ENCODE measurements at regions not wholly inside any gene's neighbourhood (a gene's known extent, or its start where the extent isn't known, plus 50 kb on each side); places are given as distances from the start of the nearest gene placed in this dataset.

GRCh38 chr10:54906940-54907339 lies 105.9 kb upstream of the PCDH15 start:
- H3K36me3 ChIP-seq (ENCODE audit: insufficient read depth, low read length), result no peaks in the 10 kb centered on the region
- H3K9me3 ChIP-seq (ENCODE audit: control insufficient read depth, insufficient read depth, low read length), result no peaks in the 10 kb centered on the region
- H3K9ac ChIP-seq (ENCODE audit: low read depth, low read length), result no peak overlapping the region
- H3K4me1 ChIP-seq (ENCODE audit: insufficient read depth, low read length), result peaks cover 3% of the 10 kb centered on the region; the same call in 1 of the 2 replicates

- Histone ChIP-seq H3K9ac (ENCODE audit: low read depth, low read length) (no peak overlapping the region), H3K36me3 (ENCODE audit: insufficient read depth, low read length) (no peaks in the 10 kb centered on the region), H3K9me3 (ENCODE audit: control insufficient read depth, insufficient read depth, low read length) (no peaks in the 10 kb centered on the region), H3K4me1 (ENCODE audit: insufficient read depth, low read length) (peaks cover 3% of the 10 kb centered on the region; the same call in 1 of the 2 replicates)
These were observed 104.7 kb upstream of the PCDH15 start for GRCh38 chr10:54905578-54906192.

DNA sequence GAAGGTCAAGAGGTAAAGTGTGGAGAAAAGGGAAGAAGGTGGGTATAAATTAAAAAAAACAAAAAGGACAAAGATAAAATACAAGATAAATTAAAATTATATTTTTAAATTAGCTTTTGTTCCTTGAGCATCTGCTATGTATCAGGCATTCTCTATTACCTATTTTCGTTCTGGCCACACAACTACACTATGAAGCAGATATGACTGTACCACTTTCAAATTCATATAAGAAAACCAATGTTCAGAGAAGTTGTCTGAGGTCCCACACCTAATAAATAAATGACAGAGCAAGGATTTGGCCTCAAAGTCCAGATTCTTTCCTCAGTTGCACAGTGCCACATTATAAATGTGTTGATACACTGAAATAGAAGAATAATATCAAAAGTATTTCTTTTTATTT lies 103.8 kb upstream of the PCDH15 start:
- Histone ChIP-seq H3K4me1 (ENCODE audit: insufficient read depth, low read length) (peaks cover 3% of the 10 kb centered on the region; the same call in 1 of the 2 replicates), H3K36me3 (ENCODE audit: insufficient read depth, low read length) (no peaks in the 10 kb centered on the region), H3K9ac (ENCODE audit: low read depth, low read length) (no peak overlapping the region), H3K9me3 (ENCODE audit: control insufficient read depth, insufficient read depth, low read length) (no peaks in the 10 kb centered on the region)

GRCh38 chr10:54903745-54904144 lies 102.7 kb upstream of the PCDH15 start:
- no peaks in the 10 kb centered on the region for H3K9me3 ChIP-seq (ENCODE audit: control insufficient read depth, insufficient read depth, low read length)
- H3K36me3 ChIP-seq (ENCODE audit: insufficient read depth, low read length), result no peaks in the 10 kb centered on the region
- H3K4me1 ChIP-seq (ENCODE audit: insufficient read depth, low read length), result peaks cover 3% of the 10 kb centered on the region; the same call in 1 of the 2 replicates
- no peak overlapping the region for H3K9ac ChIP-seq (ENCODE audit: low read depth, low read length)

DNA sequence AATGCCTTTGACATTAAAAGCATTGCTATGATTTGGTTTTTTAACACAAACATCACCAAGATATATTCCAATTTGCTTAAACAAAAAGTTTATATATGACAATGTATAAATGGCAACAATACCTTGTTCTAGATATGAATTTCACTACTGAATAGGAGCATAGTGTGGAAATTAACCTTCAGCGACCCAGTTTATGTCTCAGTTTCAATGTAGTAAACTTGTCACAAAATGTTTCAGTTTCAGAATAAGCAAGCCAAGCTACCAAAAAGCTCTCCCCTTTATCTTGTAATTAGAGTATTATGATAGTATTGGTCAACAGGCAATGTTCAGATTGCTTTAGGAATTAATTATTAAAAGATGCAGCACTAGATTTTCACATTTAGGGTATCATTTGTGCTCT lies 99.6 kb upstream of the PCDH15 start:
- no peaks in the 10 kb centered on the region for H3K9me3 ChIP-seq (ENCODE audit: control insufficient read depth, insufficient read depth, low read length)
- no peaks in the 10 kb centered on the region for H3K36me3 ChIP-seq (ENCODE audit: insufficient read depth, low read length)
- no peak overlapping the region for H3K9ac ChIP-seq (ENCODE audit: low read depth, low read length)
- no peaks in the 10 kb centered on the region for H3K4me1 ChIP-seq (ENCODE audit: insufficient read depth, low read length)

GRCh38 chr10:54880996-54881395 lies 80.0 kb upstream of the PCDH15 start:
- H3K4me1 ChIP-seq (ENCODE audit: insufficient read depth, low read length), result no peaks in the 10 kb centered on the region
- H3K9me3 ChIP-seq (ENCODE audit: control insufficient read depth, insufficient read depth, low read length), result peaks cover 4% of the 10 kb centered on the region
- H3K9ac ChIP-seq (ENCODE audit: low read depth, low read length), result no peak overlapping the region

GRCh38 chr10:54869022-54869421 lies 68.0 kb upstream of the PCDH15 start:
- Histone ChIP-seq H3K9ac (ENCODE audit: low read depth, low read length) (no peak overlapping the region), H3K9me3 (ENCODE audit: control insufficient read depth, insufficient read depth, low read length) (no peaks in the 10 kb centered on the region), H3K4me1 (ENCODE audit: insufficient read depth, low read length) (no peaks in the 10 kb centered on the region), H3K36me3 (ENCODE audit: insufficient read depth, low read length) (no peaks in the 10 kb centered on the region)

More at GRCh38 chr10:54880996-54881395, 80.0 kb upstream of the PCDH15 start:
- H3K36me3 ChIP-seq (ENCODE audit: insufficient read depth, low read length), result no peaks in the 10 kb centered on the region

DNA sequence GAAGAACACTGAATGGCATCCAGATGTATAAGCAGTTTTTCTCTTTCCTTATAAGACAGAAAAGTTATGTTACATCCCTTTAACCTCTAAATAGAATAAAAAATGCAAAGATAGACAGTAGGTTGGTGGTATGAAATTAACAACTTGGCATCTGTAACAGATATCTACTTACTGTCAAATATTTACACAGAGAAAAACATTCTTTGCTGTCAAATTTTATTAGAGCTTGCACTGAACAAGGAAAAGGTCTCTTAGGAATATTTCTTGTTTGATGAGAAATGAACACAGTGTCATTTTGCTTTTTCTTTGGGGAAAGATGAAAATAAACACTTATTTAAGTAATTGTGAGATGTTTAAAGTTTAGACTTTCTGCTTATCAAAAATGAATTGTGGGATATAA lies 65.6 kb upstream of the PCDH15 start:
- Histone ChIP-seq H3K9me3 (ENCODE audit: control insufficient read depth, insufficient read depth, low read length) (no peaks in the 10 kb centered on the region), H3K4me1 (ENCODE audit: insufficient read depth, low read length) (no peaks in the 10 kb centered on the region)

DNA sequence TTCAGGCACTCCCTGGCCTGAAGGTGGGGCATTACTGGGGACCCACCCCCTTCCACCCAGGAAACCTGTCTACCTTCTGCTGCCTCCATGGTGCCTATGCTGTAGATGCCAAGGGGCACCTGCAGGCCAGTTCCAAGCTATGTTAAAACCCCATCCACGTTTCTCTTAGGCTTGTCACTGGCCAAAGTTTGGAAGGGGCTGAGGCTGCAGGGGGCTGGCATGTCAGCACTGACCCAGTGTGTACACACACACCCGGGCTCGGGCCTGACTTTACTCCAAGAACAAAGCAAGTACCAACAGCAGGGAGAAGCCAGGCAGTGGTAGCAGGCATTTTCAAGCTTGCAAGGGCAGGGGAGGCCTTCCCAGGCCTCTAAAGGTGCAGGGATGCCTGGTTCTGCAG lies 53.8 kb upstream of the PCDH15 start:
- H3K36me3 ChIP-seq (ENCODE audit: insufficient read depth, low read length), result no peaks in the 10 kb centered on the region
- H3K9me3 ChIP-seq (ENCODE audit: control insufficient read depth, insufficient read depth, low read length), result no peaks in the 10 kb centered on the region
- no peak overlapping the region for H3K9ac ChIP-seq (ENCODE audit: low read depth, low read length)
- no peaks in the 10 kb centered on the region for H3K4me1 ChIP-seq (ENCODE audit: insufficient read depth, low read length)

More for the DNA sequence above, 65.6 kb upstream of the PCDH15 start:
- H3K9ac ChIP-seq (ENCODE audit: low read depth, low read length), result no peak overlapping the region
- H3K36me3 ChIP-seq (ENCODE audit: insufficient read depth, low read length), result no peaks in the 10 kb centered on the region

- H3K4me1 ChIP-seq (ENCODE audit: insufficient read depth, low read length), result no peaks in the 10 kb centered on the region
- H3K9ac ChIP-seq (ENCODE audit: low read depth, low read length), result no peak overlapping the region
- no peaks in the 10 kb centered on the region for H3K36me3 ChIP-seq (ENCODE audit: insufficient read depth, low read length)
- no peaks in the 10 kb centered on the region for H3K9me3 ChIP-seq (ENCODE audit: control insufficient read depth, insufficient read depth, low read length)
These were observed 53.4 kb upstream of the PCDH15 start for GRCh38 chr10:54854389-54854788.

GRCh38 chr10:54853883-54854282 lies 52.9 kb upstream of the PCDH15 start:
- H3K9ac ChIP-seq (ENCODE audit: low read depth, low read length), result no peak overlapping the region
- H3K36me3 ChIP-seq (ENCODE audit: insufficient read depth, low read length), result no peaks in the 10 kb centered on the region
- H3K4me1 ChIP-seq (ENCODE audit: insufficient read depth, low read length), result no peaks in the 10 kb centered on the region
- H3K9me3 ChIP-seq (ENCODE audit: control insufficient read depth, insufficient read depth, low read length), result no peaks in the 10 kb centered on the region
